Upper lobe of left lung (tissue), 4 donors: ENCODE measurements at regions not wholly inside any gene's neighbourhood (a gene's known extent, or its start where the extent isn't known, plus 50 kb on each side); places are given as distances from the start of the nearest gene placed in this dataset.

ENCODE experiments used
- EP300 ChIP-seq, 4 donors: sonication (generic); formaldehyde crosslinking; IDR thresholded peaks; one replicate each; pipeline ENCODE4 v1.5.1; 2017; ENCODE audit warnings: antibody characterized with exemption in 4 of 4, control low read depth in 2 of 4
- POLR2A ChIP-seq, 4 donors: fragments of 450-650 bp; IDR thresholded peaks; one replicate each; pipeline ENCODE4 v1.5.1; 2016 to 2017; ENCODE audit warnings: antibody characterized with exemption in 4 of 4, mild to moderate bottlenecking in 2 of 4
- POLR2AphosphoS5 ChIP-seq, 2 donors: sonication (generic); formaldehyde crosslinking; IDR thresholded peaks; one replicate each; pipeline ENCODE4 v1.5.1; 2017; ENCODE audit warnings: antibody characterized with exemption in 2 of 2
- TF ChIP-seq, protein P1 (sequence below), 6 experiments: fragments of 450-650 bp in 4 of 6; fragments of 200-600 bp in 2 of 6; sonication (generic) in 2 of 6; IDR thresholded peaks; one replicate each; pipeline ENCODE4 v1.5.1; 2016 to 2019; ENCODE audit warnings: antibody characterized with exemption in 6 of 6

DNA sequence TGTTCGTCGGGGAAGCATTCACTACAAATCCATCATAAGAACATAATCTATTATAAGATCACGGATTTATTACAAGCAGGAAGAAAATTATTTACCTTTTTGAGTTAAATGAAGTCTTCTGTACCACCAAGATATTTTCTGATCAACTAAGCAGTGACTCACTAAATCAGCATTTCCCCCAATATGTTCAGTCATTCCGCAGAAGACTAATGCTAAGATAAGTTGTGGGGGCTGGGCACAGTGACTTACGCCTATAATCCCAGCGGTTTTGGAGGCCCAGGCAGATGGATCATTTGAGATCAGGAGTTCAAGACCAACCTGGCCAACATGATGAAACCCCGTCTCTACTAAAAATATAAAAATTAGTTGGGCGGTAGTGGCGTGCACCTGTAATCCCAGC lies 144.2 kb upstream of the EGR2 start:
- TF ChIP-seq, protein P1, sequence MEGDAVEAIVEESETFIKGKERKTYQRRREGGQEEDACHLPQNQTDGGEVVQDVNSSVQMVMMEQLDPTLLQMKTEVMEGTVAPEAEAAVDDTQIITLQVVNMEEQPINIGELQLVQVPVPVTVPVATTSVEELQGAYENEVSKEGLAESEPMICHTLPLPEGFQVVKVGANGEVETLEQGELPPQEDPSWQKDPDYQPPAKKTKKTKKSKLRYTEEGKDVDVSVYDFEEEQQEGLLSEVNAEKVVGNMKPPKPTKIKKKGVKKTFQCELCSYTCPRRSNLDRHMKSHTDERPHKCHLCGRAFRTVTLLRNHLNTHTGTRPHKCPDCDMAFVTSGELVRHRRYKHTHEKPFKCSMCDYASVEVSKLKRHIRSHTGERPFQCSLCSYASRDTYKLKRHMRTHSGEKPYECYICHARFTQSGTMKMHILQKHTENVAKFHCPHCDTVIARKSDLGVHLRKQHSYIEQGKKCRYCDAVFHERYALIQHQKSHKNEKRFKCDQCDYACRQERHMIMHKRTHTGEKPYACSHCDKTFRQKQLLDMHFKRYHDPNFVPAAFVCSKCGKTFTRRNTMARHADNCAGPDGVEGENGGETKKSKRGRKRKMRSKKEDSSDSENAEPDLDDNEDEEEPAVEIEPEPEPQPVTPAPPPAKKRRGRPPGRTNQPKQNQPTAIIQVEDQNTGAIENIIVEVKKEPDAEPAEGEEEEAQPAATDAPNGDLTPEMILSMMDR (IDR thresholded peaks at IDR 0.05), result no peak
- TF ChIP-seq POLR2A (IDR thresholded peaks at IDR 0.05) (no peak), POLR2AphosphoS5 (IDR thresholded peaks at IDR 0.05) (no peak), EP300 (IDR thresholded peaks at IDR 0.05) (no peak)
